Liver (tissue), 3 donors: ENCODE measurements at regions not wholly inside any gene's neighbourhood (a gene's known extent, or its start where the extent isn't known, plus 50 kb on each side); places are given as distances from the start of the nearest gene placed in this dataset.

ENCODE experiments used
- ATF3 ChIP-seq: IDR thresholded peaks from 2 replicates; pipeline ENCODE4 v1.6.1; 2016; ENCODE audit warnings: antibody characterized with exemption
- EGR1 ChIP-seq, 2 donors: IDR thresholded peaks; 2 replicates each; pipeline ENCODE4 v1.6.1; 2016 to 2018; ENCODE audit warnings: antibody characterized with exemption in 2 of 2, low read depth in 2 of 2
- GABPA ChIP-seq, 2 donors: IDR thresholded peaks in 1 of 2; conservative IDR thresholded peaks in 1 of 2; 2 replicates each; pipeline ENCODE4 v1.6.1; 2016; ENCODE audit warnings: antibody characterized with exemption in 2 of 2, mild to moderate bottlenecking in 1 of 2, moderate library complexity in 1 of 2
- HNF4A ChIP-seq, 2 donors: conservative IDR thresholded peaks; 2 replicates each; pipeline ENCODE4 v1.6.1; 2016; ENCODE audit warnings: antibody characterized with exemption in 2 of 2, mild to moderate bottlenecking in 2 of 2
- JUND ChIP-seq, 2 donors: IDR thresholded peaks; 2 replicates each; pipeline ENCODE4 v1.6.1; 2016; ENCODE audit warnings: antibody characterized with exemption in 2 of 2
- MAX ChIP-seq: IDR thresholded peaks from 2 replicates; pipeline ENCODE4 v1.6.1; 2016; ENCODE audit warnings: antibody characterized with exemption
- NR2F2 ChIP-seq: IDR thresholded peaks from 2 replicates; pipeline ENCODE4 v1.6.1; 2016; ENCODE audit warnings: antibody characterized with exemption
- RAD21 ChIP-seq, 2 donors: IDR thresholded peaks; 2 replicates each; pipeline ENCODE4 v1.6.1; 2016; ENCODE audit warnings: antibody characterized with exemption in 2 of 2, mild to moderate bottlenecking in 2 of 2
- REST ChIP-seq: IDR thresholded peaks from 2 replicates; pipeline ENCODE4 v1.6.1; 2016; ENCODE audit warnings: antibody characterized with exemption, mild to moderate bottlenecking
- RXRA ChIP-seq, 2 donors: IDR thresholded peaks; 2 replicates each; pipeline ENCODE4 v1.6.1; 2017 to 2018; ENCODE audit warnings: antibody characterized with exemption in 2 of 2, mild to moderate bottlenecking in 1 of 2
- SP1 ChIP-seq: IDR thresholded peaks from 2 replicates; pipeline ENCODE4 v1.6.1; 2018; ENCODE audit warnings: antibody characterized with exemption, mild to moderate bottlenecking
- TAF1 ChIP-seq: conservative IDR thresholded peaks from 2 replicates; pipeline ENCODE4 v1.6.1; 2016; ENCODE audit warnings: antibody characterized with exemption, mild to moderate bottlenecking
- YY1 ChIP-seq: IDR thresholded peaks from 2 replicates; pipeline ENCODE4 v1.6.1; 2016; ENCODE audit warnings: antibody characterized with exemption, mild to moderate bottlenecking
- TF ChIP-seq, protein P1 (sequence below): fragments of 150-350 bp; IDR thresholded peaks from 2 replicates; pipeline ENCODE4 v1.5.1; 2017; ENCODE audit warnings: improper control_type of control experiment, low read depth, low read length; ENCODE audit not compliant: missing input control
- donor health status: healthy.
- donor health status: healthy.

- TF ChIP-seq, protein P1, sequence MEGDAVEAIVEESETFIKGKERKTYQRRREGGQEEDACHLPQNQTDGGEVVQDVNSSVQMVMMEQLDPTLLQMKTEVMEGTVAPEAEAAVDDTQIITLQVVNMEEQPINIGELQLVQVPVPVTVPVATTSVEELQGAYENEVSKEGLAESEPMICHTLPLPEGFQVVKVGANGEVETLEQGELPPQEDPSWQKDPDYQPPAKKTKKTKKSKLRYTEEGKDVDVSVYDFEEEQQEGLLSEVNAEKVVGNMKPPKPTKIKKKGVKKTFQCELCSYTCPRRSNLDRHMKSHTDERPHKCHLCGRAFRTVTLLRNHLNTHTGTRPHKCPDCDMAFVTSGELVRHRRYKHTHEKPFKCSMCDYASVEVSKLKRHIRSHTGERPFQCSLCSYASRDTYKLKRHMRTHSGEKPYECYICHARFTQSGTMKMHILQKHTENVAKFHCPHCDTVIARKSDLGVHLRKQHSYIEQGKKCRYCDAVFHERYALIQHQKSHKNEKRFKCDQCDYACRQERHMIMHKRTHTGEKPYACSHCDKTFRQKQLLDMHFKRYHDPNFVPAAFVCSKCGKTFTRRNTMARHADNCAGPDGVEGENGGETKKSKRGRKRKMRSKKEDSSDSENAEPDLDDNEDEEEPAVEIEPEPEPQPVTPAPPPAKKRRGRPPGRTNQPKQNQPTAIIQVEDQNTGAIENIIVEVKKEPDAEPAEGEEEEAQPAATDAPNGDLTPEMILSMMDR = no peak
- no peak for TF ChIP-seq EGR1 (IDR thresholded peaks at IDR 0.05; ENCODE audit: low read depth in 2 of 2)
- no peak for TF ChIP-seq RAD21 (IDR thresholded peaks at IDR 0.05)
- no peak for TF ChIP-seq REST
- TF ChIP-seq RXRA (IDR thresholded peaks at IDR 0.05) = no peak
- TF ChIP-seq SP1 = no peak
- no peak for TF ChIP-seq TAF1
- no peak for TF ChIP-seq JUND (IDR thresholded peaks at IDR 0.05)
- TF ChIP-seq MAX = no peak
- no peak for TF ChIP-seq ATF3
- no peak for TF ChIP-seq YY1
- no peak for TF ChIP-seq NR2F2
- TF ChIP-seq GABPA (IDR thresholded peaks at IDR 0.05 in 1 of 2, conservative IDR thresholded peaks at IDR 0.05 in 1 of 2) = no peak
- no peak for TF ChIP-seq HNF4A (conservative IDR thresholded peaks at IDR 0.05)
Measured at GRCh38 chr4:173782660-173783059, 252.6 kb upstream of the HAND2 start.
